ENCODE measurements at regions not wholly inside any gene's neighbourhood (a gene's known extent, or its start where the extent isn't known, plus 50 kb on each side); places are given as distances from the start of the nearest gene placed in this dataset.

DNA sequence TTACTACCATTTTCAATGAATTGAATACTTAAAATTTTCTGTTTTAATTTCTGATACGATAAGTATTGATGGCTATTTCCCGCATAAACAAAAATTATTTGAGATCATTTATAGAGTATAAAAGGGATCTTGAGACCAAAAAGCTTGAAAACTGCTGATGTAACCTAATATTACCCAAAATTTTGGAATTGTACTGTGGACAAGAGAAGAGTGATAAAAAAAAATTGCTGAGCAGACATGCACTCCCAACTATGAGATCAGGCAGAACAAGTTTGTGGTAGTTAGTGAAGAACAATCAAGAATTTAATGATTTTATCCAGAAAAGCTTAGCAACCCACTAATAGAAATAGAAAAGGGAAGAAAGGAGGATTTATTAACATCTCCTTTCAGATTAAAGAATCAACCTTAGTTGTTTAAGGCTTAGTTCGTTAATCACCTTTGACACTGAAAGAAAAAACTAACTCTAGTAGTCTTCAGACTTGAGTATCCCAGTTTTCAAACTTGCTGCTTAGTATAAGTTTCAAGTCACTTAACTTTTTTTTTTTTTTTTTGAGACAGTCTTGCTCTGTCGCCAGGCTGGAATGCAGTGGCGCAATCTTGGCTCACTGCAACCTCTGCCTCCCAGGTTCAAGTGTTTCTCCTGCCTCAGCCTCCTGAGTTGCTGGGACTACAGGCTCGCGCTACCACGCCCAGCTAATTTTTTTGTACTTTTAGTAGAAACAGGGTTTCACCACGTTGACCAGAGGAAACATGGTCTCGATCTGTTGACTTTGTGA is 50.6 kb upstream of the ZC3HAV1 start:
- TF ChIP-seq CREB1 (IDR thresholded peaks at IDR 0.05; ENCODE audit: low read depth) (no peak), FOXM1 (IDR thresholded peaks at IDR 0.05; ENCODE audit: borderline replicate concordance, low read depth) (no peak), YY1 (IDR thresholded peaks at IDR 0.05; ENCODE audit: low read depth) (no peak), EP300 (IDR thresholded peaks at IDR 0.05; ENCODE audit: borderline replicate concordance) (no peak), RAD21 (IDR thresholded peaks at IDR 0.05; ENCODE audit: low read depth) (no peak), NFIC (IDR thresholded peaks at IDR 0.05) (0 out of 2 replicates have a peak, but pooled peaks have one; percentile 18), EGR1 (IDR thresholded peaks at IDR 0.05) (no peak), CEBPB (IDR thresholded peaks at IDR 0.05) (peak; percentile 97), TCF12 (IDR thresholded peaks at IDR 0.05; ENCODE audit: low read depth) (no peak)
- TF ChIP-seq, protein P1, sequence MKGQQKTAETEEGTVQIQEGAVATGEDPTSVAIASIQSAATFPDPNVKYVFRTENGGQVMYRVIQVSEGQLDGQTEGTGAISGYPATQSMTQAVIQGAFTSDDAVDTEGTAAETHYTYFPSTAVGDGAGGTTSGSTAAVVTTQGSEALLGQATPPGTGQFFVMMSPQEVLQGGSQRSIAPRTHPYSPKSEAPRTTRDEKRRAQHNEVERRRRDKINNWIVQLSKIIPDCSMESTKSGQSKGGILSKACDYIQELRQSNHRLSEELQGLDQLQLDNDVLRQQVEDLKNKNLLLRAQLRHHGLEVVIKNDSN (IDR thresholded peaks at IDR 0.05) = no peak
- TF ChIP-seq, protein P2, sequence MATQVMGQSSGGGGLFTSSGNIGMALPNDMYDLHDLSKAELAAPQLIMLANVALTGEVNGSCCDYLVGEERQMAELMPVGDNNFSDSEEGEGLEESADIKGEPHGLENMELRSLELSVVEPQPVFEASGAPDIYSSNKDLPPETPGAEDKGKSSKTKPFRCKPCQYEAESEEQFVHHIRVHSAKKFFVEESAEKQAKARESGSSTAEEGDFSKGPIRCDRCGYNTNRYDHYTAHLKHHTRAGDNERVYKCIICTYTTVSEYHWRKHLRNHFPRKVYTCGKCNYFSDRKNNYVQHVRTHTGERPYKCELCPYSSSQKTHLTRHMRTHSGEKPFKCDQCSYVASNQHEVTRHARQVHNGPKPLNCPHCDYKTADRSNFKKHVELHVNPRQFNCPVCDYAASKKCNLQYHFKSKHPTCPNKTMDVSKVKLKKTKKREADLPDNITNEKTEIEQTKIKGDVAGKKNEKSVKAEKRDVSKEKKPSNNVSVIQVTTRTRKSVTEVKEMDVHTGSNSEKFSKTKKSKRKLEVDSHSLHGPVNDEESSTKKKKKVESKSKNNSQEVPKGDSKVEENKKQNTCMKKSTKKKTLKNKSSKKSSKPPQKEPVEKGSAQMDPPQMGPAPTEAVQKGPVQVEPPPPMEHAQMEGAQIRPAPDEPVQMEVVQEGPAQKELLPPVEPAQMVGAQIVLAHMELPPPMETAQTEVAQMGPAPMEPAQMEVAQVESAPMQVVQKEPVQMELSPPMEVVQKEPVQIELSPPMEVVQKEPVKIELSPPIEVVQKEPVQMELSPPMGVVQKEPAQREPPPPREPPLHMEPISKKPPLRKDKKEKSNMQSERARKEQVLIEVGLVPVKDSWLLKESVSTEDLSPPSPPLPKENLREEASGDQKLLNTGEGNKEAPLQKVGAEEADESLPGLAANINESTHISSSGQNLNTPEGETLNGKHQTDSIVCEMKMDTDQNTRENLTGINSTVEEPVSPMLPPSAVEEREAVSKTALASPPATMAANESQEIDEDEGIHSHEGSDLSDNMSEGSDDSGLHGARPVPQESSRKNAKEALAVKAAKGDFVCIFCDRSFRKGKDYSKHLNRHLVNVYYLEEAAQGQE (IDR thresholded peaks at IDR 0.05; ENCODE audit: low read depth) = no peak
- TF ChIP-seq, protein P3, sequence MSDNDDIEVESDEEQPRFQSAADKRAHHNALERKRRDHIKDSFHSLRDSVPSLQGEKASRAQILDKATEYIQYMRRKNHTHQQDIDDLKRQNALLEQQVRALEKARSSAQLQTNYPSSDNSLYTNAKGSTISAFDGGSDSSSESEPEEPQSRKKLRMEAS (IDR thresholded peaks at IDR 0.05) = no peak
